CD14-positive monocyte (primary cell): ENCODE measurements at regions not wholly inside any gene's neighbourhood (a gene's known extent, or its start where the extent isn't known, plus 50 kb on each side); places are given as distances from the start of the nearest gene placed in this dataset.

Source experiments
- DNase-seq, 3 donors: peaks; one replicate each; pipeline ENCODE4 v3.0.0-alpha.2; 2011 to 2022
- H2AFZ ChIP-seq: 2 replicates; pipeline ENCODE4 v1.6.0; 2012; ENCODE audit warnings: mild to moderate bottlenecking, low read depth, low read length, inconsistent platforms; ENCODE audit not compliant: insufficient read depth, poor library complexity, severe bottlenecking
- H3K27ac ChIP-seq, 2 donors: 1 replicate in 1 of 2; 2 replicates in 1 of 2; pipeline ENCODE4 v1.5.1; 2012 to 2013; ENCODE audit warnings: low read length in 2 of 2, control low read depth in 1 of 2, inconsistent platforms in 1 of 2, low read depth in 1 of 2, mild to moderate bottlenecking in 1 of 2
- H3K27me3 ChIP-seq, 2 donors: one replicate each; pipeline versions ENCODE4 v1.6.0 to v1.6.1; 2011 to 2013; ENCODE audit warnings: low read length in 2 of 2; ENCODE audit not compliant: control insufficient read depth in 2 of 2, insufficient read depth in 2 of 2
- H3K36me3 ChIP-seq, 2 donors: replicated peaks in 1 of 2; 1 replicate in 1 of 2; 2 replicates in 1 of 2; pipeline versions ENCODE4 v1.5.1 to v1.6.1; 2012 to 2013; ENCODE audit warnings: low read length in 2 of 2, control low read depth in 1 of 2, inconsistent platforms in 1 of 2, mild to moderate bottlenecking in 1 of 2; ENCODE audit not compliant: insufficient read depth in 2 of 2, control insufficient read depth in 1 of 2
- H3K4me1 ChIP-seq, 2 donors: 1 replicate in 1 of 2; 2 replicates in 1 of 2; pipeline versions ENCODE4 v1.5.1 to v1.6.1; 2012 to 2013; ENCODE audit warnings: low read length in 2 of 2, control low read depth in 1 of 2, inconsistent platforms in 1 of 2, mild to moderate bottlenecking in 1 of 2, moderate library complexity in 1 of 2; ENCODE audit not compliant: insufficient read depth in 2 of 2, control insufficient read depth in 1 of 2
- H3K4me2 ChIP-seq: replicated peaks from 2 replicates; pipeline ENCODE3; 2012; ENCODE audit warnings: low read length, moderate library complexity, mild to moderate bottlenecking; ENCODE audit not compliant: poor library complexity, severe bottlenecking; ENCODE audit errors: extremely low read depth
- H3K4me3 ChIP-seq, 3 experiments: fragments of 200-600 bp in 1 of 3; sonication (generic) in 1 of 3; replicated peaks in 1 of 3; 1 replicate in 2 of 3; 2 replicates in 1 of 3; pipeline ENCODE4 v1.5.1; 2011 to 2013; ENCODE audit warnings: low read length in 3 of 3, mild to moderate bottlenecking in 3 of 3, control low read depth in 2 of 3, low read depth in 2 of 3, inconsistent platforms in 1 of 3, moderate library complexity in 1 of 3
- H3K79me2 ChIP-seq: 2 replicates; pipeline ENCODE4 v1.6.0; 2012; ENCODE audit warnings: mild to moderate bottlenecking, control low read depth, inconsistent platforms, low read length, moderate library complexity; ENCODE audit not compliant: insufficient read depth
- H3K9ac ChIP-seq: 2 replicates; pipeline ENCODE4 v1.6.0; 2017; ENCODE audit warnings: low read length, mild to moderate bottlenecking; ENCODE audit not compliant: insufficient read depth, poor library complexity, severe bottlenecking
- H3K9me3 ChIP-seq, 2 donors: replicated peaks in 1 of 2; 1 replicate in 1 of 2; 2 replicates in 1 of 2; pipeline versions ENCODE4 v1.5.1 to v1.6.1; 2012 to 2013; ENCODE audit warnings: low read length in 2 of 2, control low read depth in 1 of 2; ENCODE audit not compliant: control insufficient read depth in 1 of 2, insufficient read depth in 1 of 2
- H4K20me1 ChIP-seq: 2 replicates; pipeline ENCODE4 v1.6.0; 2012; ENCODE audit warnings: mild to moderate bottlenecking, low read length, control low read depth, moderate library complexity; ENCODE audit not compliant: insufficient read depth
- H3K27ac Mint-ChIP-seq, 7 donors: one replicate each; pipeline ENCODE4 v1.8.0; 2020; ENCODE audit warnings: mild to moderate bottlenecking in 7 of 7, mixed read lengths in 7 of 7, moderate library complexity in 6 of 7, inconsistent platforms in 2 of 7
- H3K27me3 Mint-ChIP-seq, 3 donors: one replicate each; pipeline ENCODE4 v1.8.0; 2021 to 2022; ENCODE audit warnings: low read depth in 3 of 3, mild to moderate bottlenecking in 3 of 3, mixed read lengths in 3 of 3, moderate library complexity in 3 of 3, inconsistent platforms in 1 of 3
- H3K36me3 Mint-ChIP-seq, 2 donors: one replicate each; pipeline ENCODE4 v1.8.0; 2020; ENCODE audit warnings: mixed read lengths in 2 of 2, inconsistent platforms in 1 of 2, mild to moderate bottlenecking in 1 of 2
- H3K4me1 Mint-ChIP-seq: one replicate; pipeline ENCODE4 v1.8.0; 2020; ENCODE audit warnings: mild to moderate bottlenecking, mixed read lengths
- H3K4me3 Mint-ChIP-seq, 2 donors: one replicate each; pipeline ENCODE4 v1.8.0; 2020; ENCODE audit warnings: mild to moderate bottlenecking in 2 of 2, mixed read lengths in 2 of 2, moderate library complexity in 1 of 2
- H3K9me3 Mint-ChIP-seq, 7 donors: one replicate each; pipeline ENCODE4 v1.8.0; 2020 to 2022; ENCODE audit warnings: mixed read lengths in 7 of 7, mild to moderate bottlenecking in 6 of 7, moderate library complexity in 6 of 7, inconsistent platforms in 2 of 7
- WGBS: methylation state at CpG from one replicate; pipeline ENCODE4 v1.1.5; 2013; ENCODE audit warnings: missing lambda C conversion rate; ENCODE audit not compliant: insufficient coverage; 5-methylcytosine and 5-hydroxymethylcytosine counted together
- intact Hi-C, 2 donors: fragments of 100-400 bp; cut with micrococcal nuclease; formaldehyde crosslinking; loops; one replicate each; pipeline versions ENCODE4 v1.15.0 to v1.15.1; 2023
- TF ChIP-seq, protein P1 (sequence below): fragments of 200-600 bp; IDR thresholded peaks from one replicate; pipeline ENCODE4 v1.8.0; 2022; ENCODE audit warnings: antibody characterized with exemption, mild to moderate bottlenecking

DNA sequence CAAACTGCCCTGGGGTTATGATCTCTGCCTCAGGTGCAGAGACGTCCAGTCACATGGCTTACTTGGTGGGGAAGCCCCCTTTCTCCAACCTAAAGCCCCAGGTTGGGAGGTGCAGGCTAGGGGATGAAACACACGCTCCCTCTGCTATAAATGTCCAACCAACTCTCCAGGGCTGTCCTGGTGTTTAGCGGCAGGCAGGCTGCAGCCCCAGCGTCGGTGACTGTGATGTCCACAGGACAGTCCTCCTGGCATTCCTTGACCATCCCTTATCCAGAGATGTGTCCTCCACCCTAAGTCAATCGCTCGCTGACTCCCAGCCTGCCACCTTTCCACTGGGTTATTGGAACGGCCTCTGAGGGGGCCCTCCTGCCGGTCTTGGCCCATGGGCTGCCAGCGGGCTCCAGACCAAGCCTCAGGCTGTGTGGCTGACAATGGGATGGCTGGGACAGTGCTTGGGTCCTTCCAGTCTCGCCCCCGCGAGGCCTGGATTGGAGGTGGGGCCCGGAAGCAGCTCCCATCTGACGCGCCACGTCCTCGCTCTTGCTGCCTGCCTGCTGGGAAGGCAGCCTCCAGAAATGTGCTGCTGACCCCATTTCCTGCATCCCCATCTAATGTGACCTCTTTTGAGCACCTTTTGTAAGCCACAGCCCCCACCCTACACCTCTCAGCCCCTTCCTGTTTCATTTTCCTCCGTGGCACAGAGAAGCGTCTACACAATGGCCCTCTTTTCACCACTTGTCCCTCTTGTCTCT, 60.8 kb upstream of the ADRA2C start:
- Mint-ChIP-seq H3K27ac (no peak overlapping the region), H3K4me1 (peaks cover 15% of the 10 kb centered on the region), H3K4me3 (no peak overlapping the region), H3K9me3 (no peaks in the 10 kb centered on the region), H3K27me3 (peaks cover 2 to 34% (median 20%) of the 10 kb centered on the region in 3 donors), H3K36me3 (no peaks in the 10 kb centered on the region)
- no peak for DNase-seq
- Histone ChIP-seq H3K9ac (no peak overlapping the region), H3K9me3 (no peaks in the 10 kb centered on the region), H3K36me3 (no peaks in the 10 kb centered on the region), H2AFZ (no peak overlapping the region), H3K27me3 (peaks cover 0 to 18% of the 10 kb centered on the region in 2 donors), H3K79me2 (no peaks in the 10 kb centered on the region), H3K4me2 (no peak overlapping the region), H3K4me3 (no peak overlapping the region), H3K4me1 (peaks cover 16% of the 10 kb centered on the region in 2 donors), H3K27ac (no peak overlapping the region), H4K20me1 (no peaks in the 10 kb centered on the region)
- 87% methylated on average over 18 of the region's 20 CpGs for WGBS
- TF ChIP-seq, protein P1, sequence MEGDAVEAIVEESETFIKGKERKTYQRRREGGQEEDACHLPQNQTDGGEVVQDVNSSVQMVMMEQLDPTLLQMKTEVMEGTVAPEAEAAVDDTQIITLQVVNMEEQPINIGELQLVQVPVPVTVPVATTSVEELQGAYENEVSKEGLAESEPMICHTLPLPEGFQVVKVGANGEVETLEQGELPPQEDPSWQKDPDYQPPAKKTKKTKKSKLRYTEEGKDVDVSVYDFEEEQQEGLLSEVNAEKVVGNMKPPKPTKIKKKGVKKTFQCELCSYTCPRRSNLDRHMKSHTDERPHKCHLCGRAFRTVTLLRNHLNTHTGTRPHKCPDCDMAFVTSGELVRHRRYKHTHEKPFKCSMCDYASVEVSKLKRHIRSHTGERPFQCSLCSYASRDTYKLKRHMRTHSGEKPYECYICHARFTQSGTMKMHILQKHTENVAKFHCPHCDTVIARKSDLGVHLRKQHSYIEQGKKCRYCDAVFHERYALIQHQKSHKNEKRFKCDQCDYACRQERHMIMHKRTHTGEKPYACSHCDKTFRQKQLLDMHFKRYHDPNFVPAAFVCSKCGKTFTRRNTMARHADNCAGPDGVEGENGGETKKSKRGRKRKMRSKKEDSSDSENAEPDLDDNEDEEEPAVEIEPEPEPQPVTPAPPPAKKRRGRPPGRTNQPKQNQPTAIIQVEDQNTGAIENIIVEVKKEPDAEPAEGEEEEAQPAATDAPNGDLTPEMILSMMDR: no peak
- intact Hi-C loops: no loop called here

DNA sequence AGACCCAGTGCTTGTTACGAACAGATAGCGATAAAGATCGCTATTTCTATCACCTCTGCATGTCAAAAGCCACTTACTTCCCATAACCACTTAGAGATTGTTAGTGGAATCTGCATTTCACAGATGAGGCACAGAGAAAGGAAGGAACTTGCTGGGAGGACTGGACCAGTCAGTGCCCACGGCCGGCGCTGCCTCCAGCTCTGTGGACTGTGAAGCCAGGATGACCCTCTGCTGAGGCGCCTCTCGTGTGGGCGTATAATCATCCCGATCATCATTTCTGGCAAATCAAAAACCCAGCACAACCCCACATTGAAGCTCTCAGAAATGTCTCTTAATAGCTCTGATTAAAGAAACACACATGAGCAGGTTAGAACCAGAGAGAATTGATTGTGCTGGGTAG, 61.5 kb upstream of the ADRA2C start:
- Histone ChIP-seq H3K36me3 (no peaks in the 10 kb centered on the region), H3K4me1 (peaks cover 16% of the 10 kb centered on the region in 2 donors), H4K20me1 (no peaks in the 10 kb centered on the region), H2AFZ (no peak overlapping the region), H3K4me3 (no peak overlapping the region), H3K79me2 (no peaks in the 10 kb centered on the region), H3K9ac (no peak overlapping the region), H3K9me3 (no peaks in the 10 kb centered on the region), H3K27me3 (peaks cover 0 to 18% of the 10 kb centered on the region in 2 donors), H3K4me2 (no peak overlapping the region), H3K27ac (no peak overlapping the region)
- no peak for DNase-seq
- Mint-ChIP-seq H3K4me3 (no peak overlapping the region), H3K27me3 (peaks cover 2 to 36% (median 21%) of the 10 kb centered on the region in 3 donors), H3K27ac (no peak overlapping the region), H3K4me1 (peaks cover 17% of the 10 kb centered on the region), H3K9me3 (no peaks in the 10 kb centered on the region), H3K36me3 (no peaks in the 10 kb centered on the region)
- intact Hi-C loops: no loop called here
- TF ChIP-seq, protein P1: no peak
- WGBS: 83% methylated on average over 4 of the region's 10 CpGs
